Left ventricle myocardium inferior (tissue), 1 donor: ENCODE measurements at regions not wholly inside any gene's neighbourhood (a gene's known extent, or its start where the extent isn't known, plus 50 kb on each side); places are given as distances from the start of the nearest gene placed in this dataset.

Experiments
- DNase-seq: peaks from one replicate; pipeline ENCODE4 v3.0.0-alpha.2; 2020
- H3K27ac ChIP-seq: fragments of 200-600 bp; replicated peaks from 2 replicates; pipeline ENCODE4 v1.8.0; 2021
- H3K27me3 ChIP-seq: fragments of 200-600 bp; 2 replicates; pipeline ENCODE4 v1.8.0; 2021; ENCODE audit warnings: low read depth
- H3K36me3 ChIP-seq: fragments of 200-600 bp; 2 replicates; pipeline ENCODE4 v1.8.0; 2021
- H3K4me1 ChIP-seq: fragments of 200-600 bp; 2 replicates; pipeline ENCODE4 v1.8.0; 2021
- H3K4me3 ChIP-seq: fragments of 200-600 bp; 2 replicates; pipeline ENCODE4 v1.8.0; 2021; ENCODE audit warnings: mild to moderate bottlenecking, moderate library complexity
- H3K9me3 ChIP-seq: fragments of 200-600 bp; replicated peaks from 2 replicates; pipeline ENCODE4 v1.8.0; 2021
- CTCF ChIP-seq: fragments of 200-600 bp; IDR thresholded peaks from 2 replicates; pipeline ENCODE4 v1.8.0; 2021; ENCODE audit warnings: antibody characterized with exemption, mild to moderate bottlenecking, borderline replicate concordance
- intact Hi-C: fragments of 100-400 bp; cut with micrococcal nuclease; formaldehyde crosslinking; loops from one replicate; pipeline ENCODE4 v1.11.0; 2022
- donor health status: DM: no; HTN: yes; CAD: no; lungs with severe emphysema.

GRCh38 chr19:31784671-31785101 lies 435.4 kb upstream of the TSHZ3 start:
- intact Hi-C loops, result no loop called here
- Histone ChIP-seq H3K27ac (no peak overlapping the region), H3K36me3 (no peaks in the 10 kb centered on the region), H3K4me1 (no peaks in the 10 kb centered on the region), H3K9me3 (peaks cover under 1% of the 10 kb centered on the region), H3K4me3 (no peak overlapping the region), H3K27me3 (peaks cover 6% of the 10 kb centered on the region)
- TF ChIP-seq CTCF, result no peak
- DNase-seq, result no peak

- DNase-seq, result no peak
- Histone ChIP-seq H3K9me3 (peaks cover 14% of the 10 kb centered on the region), H3K4me1 (no peaks in the 10 kb centered on the region), H3K36me3 (no peaks in the 10 kb centered on the region), H3K27me3 (peaks cover 17% of the 10 kb centered on the region), H3K27ac (no peak overlapping the region), H3K4me3 (no peak overlapping the region)
- intact Hi-C loops, result no loop called here
- TF ChIP-seq CTCF, result no peak
Observed at GRCh38 chr19:31801611-31802010, 452.4 kb upstream of the TSHZ3 start.

GRCh38 chr19:31803835-31804446 lies 454.7 kb upstream of the TSHZ3 start:
- no peak overlapping the region for H3K27ac ChIP-seq
- intact Hi-C loops, result no loop called here
- DNase-seq, result no peak
- H3K27me3 ChIP-seq, result peaks cover 9% of the 10 kb centered on the region
- H3K4me3 ChIP-seq, result no peak overlapping the region
- TF ChIP-seq CTCF, result no peak
- peaks cover 5% of the 10 kb centered on the region for H3K9me3 ChIP-seq
- no peaks in the 10 kb centered on the region for H3K36me3 ChIP-seq
- no peaks in the 10 kb centered on the region for H3K4me1 ChIP-seq

DNA sequence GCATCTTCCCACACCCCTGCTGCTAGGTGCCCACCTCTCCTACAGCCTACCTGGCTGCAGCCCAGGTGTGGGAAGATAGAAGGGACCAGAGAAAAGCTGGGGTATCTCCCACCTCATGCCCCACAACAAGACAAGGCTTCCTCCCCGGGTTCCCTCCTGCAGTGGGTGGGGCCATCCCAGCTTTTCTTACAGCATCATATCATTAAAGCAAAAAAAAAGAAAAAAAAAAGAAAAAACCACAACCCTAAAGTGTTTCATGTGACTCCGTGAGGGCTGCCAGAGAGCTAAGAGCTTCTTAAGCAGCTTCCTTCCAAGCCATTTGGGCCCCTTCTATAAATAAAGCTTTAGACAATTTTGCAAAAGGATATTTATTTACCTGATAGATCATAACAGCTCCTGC lies 455.4 kb upstream of the TSHZ3 start:
- peaks cover 5% of the 10 kb centered on the region for H3K9me3 ChIP-seq
- no peak for TF ChIP-seq CTCF

GRCh38 chr19:31810536-31811109 lies 461.4 kb upstream of the TSHZ3 start:
- intact Hi-C loops, result no loop called here
- no peaks in the 10 kb centered on the region for H3K9me3 ChIP-seq
- no peak for DNase-seq
- TF ChIP-seq CTCF, result no peak
- no peak overlapping the region for H3K4me3 ChIP-seq
- H3K27me3 ChIP-seq, result no peaks in the 10 kb centered on the region
- H3K36me3 ChIP-seq, result no peaks in the 10 kb centered on the region
- H3K27ac ChIP-seq, result no peak overlapping the region
- no peaks in the 10 kb centered on the region for H3K4me1 ChIP-seq

More for the DNA sequence above, 455.4 kb upstream of the TSHZ3 start:
- DNase-seq, result no peak
- Histone ChIP-seq H3K27me3 (peaks cover 9% of the 10 kb centered on the region), H3K27ac (no peak overlapping the region), H3K36me3 (no peaks in the 10 kb centered on the region), H3K4me1 (no peaks in the 10 kb centered on the region), H3K4me3 (no peak overlapping the region)
- intact Hi-C loops, result no loop called here
